NCI-H2107 treated with DMSO at 0.1 percent for 48 hours (cell line): ENCODE measurements at regions not wholly inside any gene's neighbourhood (a gene's known extent, or its start where the extent isn't known, plus 50 kb on each side); places are given as distances from the start of the nearest gene placed in this dataset.

Experiments used
- DNase-seq: peaks from one replicate; lab custom pipeline; 2025; ENCODE audit not compliant: unreplicated experiment; lab: John Stamatoyannopoulos, UW

DNA sequence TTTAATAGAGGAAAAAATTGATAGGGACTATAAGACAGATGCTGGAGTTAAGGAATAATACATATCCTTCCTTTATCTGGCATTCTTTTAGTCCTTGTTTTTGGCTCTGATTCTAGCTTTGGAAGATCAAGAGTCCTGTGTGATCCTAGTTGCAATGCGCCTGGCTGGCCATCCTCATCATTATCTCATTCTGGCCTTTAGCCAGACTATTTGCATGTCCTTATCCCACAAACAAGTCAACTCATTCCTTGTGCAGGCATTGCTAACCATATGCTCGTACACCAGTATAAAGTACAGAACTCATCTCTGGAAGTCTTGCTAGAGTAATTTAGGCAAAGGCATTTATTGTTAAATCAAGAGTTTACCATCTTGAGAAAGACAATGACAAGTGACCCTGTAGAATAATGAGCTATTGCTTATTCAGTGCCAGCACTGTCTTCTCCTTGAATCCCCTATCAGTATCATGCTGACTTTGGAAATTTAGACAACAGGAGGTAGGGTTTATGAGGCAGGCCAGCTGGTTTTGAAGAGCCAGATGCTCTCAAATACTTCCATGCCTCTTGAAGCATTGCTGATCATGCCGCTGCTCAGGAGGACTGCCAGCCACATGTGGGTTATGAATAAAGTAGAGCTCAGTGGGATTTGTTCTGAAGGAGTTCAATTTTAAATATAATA, 1730.3 kb upstream of the TENM3 start:
- no peak for DNase-seq

DNA sequence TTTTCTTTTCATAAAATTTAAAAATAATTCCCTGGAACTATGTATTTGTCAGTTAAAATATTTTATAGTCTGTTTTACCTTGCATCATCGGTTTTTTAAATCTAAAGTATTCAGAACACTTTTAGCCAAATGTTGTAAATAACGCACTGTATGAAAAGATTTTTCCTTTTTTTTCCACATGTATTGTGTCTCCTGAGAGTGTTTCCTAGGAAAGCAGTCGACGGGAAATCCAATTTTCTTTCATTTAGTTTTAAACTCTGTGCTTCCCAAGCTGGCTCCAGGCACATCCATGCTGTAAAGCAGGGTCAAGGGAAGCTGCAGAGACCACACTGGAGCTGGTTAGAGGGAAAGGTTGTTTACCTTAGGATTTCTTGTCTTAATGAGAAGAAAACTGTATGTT, 1724.3 kb upstream of the TENM3 start:
- no peak for DNase-seq

DNA sequence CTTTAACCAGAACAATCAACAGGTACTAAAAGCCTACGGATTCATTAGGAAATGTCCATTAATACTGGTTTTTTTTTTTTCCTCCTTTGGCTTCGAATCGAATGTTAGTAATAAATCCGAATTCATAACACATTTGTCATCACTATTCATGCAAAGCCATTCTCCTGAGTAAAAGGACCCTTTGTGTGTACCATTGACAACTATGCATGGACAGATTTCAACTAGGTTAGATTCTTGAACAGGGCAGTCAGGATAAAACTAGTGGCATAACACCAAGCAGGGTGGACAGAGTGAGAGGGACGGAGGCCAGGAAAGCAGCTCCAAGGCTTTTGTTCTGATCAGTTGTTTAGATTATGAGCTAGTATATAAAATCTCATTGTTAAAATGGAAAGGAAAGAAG, 1722.0 kb upstream of the TENM3 start:
- no peak for DNase-seq

DNA sequence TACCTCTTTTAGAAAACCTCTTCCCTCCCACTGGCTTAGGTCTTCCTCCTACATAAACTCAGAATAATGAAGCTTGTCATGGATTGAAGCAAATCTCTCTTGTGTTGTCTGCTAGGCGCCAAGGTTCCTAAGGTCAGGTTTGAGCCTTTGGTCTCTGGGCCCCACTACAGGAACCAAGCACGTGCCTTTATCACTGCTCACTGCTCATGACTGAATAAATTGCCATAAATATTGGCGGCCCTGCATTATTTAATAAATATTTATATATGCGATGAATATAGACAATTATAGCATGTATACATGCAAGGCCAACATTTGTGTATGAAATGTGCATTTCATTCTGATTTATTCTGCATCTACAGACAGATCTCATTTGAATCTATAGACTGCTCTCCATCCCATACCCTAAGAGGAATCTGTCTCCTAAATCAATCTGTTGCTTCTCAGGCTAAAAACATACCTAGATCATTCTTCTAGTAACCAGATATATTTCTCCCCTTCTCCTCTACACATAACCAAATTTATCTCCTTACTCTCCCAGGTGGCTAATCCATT, 1717.6 kb upstream of the TENM3 start:
- DNase-seq: no peak

DNA sequence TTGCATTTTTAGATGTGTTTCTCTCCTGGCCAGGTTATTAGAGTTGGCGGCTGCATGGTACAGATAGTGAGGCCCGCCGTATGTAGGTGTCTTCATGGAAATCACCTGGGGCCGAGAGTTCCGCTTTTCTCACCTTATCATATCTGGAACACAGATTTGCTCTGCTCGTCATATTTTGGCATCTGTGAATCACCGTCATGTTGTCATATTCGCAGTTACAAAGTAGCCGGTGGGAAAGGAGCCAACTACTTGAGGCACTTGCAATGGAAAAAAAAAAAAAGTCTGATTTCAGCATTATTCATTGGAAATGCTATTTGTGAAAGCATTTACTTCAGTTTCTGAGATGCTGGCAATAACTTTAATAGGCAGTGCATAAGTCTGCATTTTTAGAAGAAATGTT, 1715.2 kb upstream of the TENM3 start:
- no peak for DNase-seq

DNA sequence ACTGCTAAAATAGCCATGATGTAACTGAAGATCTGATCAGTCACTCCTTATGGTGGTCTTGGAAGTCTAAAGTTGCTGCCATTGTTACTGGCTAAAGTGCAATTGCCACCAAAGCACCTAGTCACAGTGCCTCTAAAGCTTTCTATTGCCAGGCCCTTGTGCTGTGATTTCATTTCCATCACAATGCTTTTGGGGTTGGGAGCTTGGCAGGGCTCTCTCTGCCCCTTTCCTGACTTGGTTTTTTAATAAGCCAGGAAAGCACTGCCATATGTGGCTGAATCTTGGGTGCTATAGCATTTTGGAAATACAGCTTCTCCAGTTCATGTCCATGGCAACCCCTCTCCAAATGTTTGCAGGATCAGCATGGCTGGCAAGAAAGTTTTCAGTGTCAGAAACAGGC, 1712.4 kb upstream of the TENM3 start:
- no peak for DNase-seq

DNA sequence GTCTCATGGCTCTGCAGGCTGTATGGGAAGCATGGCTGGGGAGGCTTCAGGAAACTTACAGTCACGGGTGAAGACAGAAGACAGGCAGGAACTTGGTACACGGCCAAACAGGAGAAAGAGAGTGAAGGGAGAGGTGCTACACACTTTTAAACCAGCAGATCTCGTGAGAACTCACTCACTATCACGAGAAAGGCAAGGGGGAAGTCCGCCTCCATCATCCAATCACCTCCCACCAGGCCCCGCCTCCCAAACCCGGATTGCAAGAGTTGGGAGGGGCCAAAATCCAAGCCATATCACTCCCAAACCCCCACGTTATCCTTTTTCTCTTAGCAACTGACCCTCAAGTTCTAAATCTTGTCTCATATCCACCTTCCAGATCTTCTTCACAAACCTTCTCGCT, 1710.5 kb upstream of the TENM3 start:
- DNase-seq: no peak

DNA sequence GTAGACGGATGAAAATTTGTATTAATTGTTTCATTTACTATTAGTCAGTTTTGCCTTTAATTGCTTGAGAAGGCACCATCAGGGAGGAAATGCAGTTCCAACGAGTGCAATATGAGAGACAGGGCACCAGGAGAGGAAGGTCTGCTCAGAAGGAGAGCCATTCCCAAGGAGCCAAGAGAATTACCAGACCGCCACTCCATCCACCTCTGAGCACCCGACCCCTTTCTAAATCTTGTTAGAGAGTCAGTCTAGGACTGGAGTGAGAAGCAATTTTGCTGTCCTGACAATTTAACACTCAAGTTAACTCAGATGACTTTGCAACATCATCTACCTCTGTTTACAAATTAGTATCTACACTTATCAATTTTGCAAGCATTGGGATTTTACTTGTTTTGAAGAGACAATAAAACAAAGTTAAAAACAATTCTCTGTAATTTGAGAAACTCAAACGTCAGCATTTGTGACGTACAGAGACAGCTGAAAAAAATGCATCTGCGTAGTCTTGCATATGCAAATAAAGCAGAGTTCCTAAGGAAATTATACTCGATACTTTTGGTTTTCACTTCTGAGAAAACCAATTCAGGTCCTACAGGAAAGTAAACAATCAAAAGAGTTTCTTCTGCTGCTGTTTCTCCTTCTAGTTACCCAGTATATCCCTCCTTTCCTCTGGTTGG, 1704.7 kb upstream of the TENM3 start:
- DNase-seq: no peak

DNA sequence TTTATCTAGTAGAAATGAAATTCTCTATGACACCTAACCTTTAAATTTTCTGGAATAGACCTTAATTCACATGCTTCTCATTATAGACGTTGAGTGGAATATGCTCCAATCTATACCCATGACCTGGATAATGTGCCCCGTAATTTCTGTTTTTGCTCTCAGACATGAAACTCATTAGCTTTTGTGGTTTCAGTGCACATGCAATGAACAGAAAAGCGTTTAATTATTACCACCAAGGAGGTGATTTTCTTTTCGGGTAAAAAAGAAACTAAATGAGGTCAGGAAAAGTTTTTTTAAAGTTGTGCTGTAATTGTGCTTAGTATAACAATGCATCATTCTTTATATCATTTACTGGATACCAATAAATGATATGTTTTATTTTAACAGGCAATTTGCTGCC, 1703.9 kb upstream of the TENM3 start:
- DNase-seq: no peak

DNA sequence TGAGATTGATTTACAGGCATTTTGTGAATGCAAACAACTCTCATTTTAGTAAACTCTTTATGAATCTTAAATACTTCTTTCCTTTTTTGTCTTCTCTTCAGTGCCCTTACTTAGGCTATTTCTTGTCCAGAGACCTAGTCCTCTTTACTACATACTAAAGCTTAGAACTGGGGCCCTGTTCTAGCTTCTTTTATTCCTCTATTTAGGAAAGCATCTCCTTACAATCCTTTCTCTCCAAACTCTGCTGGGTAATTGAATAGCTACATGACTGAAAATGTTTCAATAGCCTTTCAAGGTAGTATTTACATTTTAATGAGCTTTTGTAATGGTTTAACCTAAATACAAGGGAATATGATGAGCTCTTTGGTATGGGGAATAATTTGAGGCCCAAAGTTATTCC, 1701.5 kb upstream of the TENM3 start:
- DNase-seq: no peak

DNA sequence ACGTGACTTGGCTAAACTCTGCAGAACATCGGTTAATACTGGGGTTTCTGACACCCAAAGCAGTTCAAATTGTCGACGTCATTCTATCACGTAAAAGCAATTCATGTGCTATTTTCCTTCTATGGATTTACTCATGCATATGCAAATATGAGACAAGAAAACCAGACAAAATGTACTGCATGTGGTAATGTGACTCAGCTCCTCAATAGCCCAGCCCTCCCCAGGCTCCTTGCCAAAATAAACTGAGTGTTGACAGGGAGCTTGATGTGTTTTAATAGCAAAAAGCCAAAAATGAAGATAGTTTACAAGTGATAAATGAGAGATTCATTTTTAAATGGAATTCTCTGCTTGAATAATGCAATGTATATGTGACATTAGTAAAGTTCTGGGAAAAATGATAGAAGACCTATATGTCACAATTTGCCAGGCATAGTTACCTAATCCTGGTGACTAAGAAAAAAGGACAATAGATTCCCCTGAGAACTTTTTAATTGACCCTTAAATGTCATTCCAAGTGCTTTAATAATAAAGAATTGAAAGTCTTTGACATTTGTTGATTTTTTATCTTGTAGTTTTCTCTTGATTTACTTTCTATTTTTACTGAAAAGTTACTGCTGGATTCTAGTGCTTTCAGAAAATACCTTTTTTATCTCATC, 1700.6 kb upstream of the TENM3 start:
- peak; percentile 4 for DNase-seq

DNA sequence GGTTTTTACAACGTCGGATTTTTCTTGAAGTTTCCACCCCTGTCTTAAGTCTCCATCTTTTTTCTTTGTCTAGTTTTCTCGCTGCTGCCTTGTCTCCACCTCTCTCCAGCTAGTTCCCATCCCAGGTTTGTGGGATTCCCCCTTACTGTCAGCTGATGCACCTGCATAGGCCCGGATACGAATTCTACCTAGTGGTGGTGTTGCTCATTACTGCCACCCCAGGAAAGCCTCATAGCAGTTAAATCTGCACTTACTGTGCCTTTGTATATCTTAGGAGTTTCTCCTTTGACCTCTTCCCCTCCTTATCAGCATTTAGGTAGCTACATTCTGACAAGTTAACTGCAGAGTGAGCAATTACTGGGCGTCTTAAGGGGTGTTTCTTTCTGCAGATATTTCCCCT, 1693.1 kb upstream of the TENM3 start:
- no peak for DNase-seq

DNA sequence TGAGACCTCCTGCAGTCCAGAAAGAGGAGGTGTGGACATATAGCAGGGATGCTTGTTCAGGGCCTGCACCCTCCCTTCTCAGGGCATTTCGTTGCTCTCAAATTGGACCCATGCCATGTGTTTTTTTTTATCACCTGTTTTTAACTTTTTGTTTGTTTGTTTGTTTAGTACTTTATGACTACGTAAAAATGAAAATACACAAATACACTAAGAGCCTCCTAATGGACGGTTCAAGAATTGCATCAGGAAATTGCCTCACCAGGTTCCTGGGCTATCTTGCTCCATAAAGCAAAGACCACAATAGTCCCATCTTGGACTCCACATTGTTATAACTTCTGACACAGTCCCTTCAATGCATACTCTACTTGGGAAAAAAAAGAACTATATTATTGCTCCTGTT, 1685.9 kb upstream of the TENM3 start:
- DNase-seq: no peak

DNA sequence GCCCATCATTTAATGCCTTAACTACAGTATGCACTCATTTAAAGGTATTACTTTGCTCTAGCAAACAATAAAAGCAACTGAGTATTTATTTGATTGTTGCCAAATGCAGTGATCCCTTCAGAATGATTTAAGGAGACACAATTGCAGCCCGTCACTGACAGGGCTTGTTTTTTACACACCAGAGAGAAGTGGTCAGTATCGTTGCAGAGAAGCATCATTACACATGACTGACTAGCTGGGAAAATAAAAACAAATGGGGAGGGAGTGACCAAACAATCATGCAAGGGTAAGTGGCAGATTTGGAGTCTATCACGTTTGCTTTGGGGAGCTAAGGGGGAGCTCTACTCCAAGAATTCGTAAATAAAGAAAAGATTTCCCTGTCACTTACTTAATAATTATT, 1685.3 kb upstream of the TENM3 start:
- no peak for DNase-seq

DNA sequence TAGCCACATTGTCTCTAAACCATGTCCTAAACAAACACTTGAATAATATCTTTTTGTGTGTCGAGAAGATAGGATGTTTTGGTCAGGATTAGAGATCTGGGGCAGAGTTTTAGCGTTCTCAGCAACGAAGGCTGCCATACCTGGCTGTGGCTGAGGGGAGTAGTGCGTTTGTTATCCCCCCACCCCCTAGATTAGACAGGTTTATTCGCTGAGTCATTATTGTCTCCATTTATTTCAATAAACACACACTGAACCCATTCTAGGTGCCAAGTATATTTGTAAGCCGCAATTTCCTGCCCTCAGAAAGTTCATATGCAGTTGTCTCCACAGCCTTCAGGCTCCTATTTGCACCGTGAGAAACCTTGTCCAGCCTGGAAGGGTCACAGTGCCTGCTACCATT, 1684.8 kb upstream of the TENM3 start:
- DNase-seq: no peak

DNA sequence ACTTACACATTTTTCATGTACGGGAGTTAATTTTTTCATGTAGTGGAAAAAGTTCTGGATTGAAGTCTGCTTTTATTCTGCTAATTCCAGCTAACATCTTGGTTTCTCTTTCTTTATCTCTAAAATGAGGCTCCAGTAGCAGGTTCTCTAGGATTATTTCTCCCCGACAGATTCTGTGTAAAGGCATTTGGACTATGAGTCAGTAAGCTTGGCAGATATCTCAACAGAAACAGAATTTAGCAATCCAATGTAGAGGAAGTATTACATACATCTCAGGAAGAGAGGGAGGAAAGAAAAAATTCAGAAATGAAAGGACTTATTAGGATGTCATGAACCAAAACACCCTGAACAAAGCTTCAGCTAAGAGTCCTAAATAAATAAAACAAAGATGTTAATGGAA, 1682.3 kb upstream of the TENM3 start:
- no peak for DNase-seq

DNA sequence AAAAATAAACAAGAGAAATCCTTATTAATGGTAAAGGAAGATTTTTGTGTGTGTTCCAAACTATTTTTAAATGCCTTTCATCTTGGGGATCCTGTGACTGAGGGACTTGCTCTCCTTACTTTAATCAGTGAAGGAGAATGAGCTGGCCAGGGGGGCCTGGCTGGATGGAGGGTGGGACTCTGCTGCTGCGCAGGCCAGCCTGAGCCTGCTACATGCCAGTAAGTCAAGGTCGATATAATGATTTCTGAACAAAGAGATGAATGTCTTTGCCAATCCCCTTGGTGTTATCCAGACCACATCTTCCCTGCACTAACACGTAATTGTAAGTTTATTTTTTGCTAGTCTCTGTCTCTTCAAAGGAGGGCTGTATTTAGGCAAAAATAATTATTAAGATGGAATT, 1679.2 kb upstream of the TENM3 start:
- DNase-seq: no peak

DNA sequence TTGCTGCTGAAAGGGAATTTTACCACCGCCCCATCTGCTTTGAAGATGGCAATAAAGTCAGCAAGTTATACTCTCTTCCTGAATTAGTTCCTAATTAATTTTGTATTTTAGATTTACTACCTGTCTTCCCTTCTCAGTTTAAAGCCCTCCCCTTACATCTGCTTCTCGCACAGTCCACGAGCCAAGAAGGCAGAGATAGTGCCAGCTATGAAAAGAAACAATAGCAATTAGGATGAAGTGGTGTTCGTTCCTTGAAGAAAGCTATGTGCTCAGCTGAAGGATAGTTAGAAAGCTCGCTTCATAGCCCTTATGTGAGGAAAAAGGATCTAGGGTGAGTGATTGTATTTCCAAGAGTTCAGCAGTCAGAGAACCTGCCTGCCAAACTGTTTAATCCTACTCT, 1678.8 kb upstream of the TENM3 start:
- no peak for DNase-seq

DNA sequence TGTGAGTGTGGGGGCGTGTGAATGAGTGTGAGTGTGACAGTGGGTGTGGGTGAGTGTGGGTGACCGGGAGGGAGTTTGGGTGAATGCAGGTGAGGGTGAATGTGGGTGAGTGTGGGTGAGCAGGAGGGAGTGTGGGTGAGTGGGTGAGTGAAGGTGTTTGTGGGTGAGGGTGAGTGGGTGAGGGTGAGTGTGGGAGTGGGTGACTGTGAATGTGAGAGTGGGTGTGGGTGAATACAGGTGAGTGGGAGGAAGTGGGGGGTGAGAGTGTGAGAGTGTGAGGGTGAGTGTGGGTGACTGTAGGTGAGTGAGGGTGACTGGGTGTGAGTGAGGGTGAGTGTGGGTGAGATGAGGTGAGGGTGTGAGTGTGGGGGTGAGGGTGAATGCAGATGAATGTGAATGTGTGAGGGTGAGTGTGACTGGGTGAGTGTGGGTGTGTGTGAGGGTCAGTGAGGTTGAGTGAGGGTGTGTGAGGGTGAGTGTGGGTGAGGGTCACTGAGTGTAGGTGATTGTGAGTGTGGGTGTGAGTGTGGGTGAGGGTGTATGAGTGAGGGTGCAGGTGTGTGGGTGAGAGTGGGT, 1677.3 kb upstream of the TENM3 start:
- DNase-seq: no peak

DNA sequence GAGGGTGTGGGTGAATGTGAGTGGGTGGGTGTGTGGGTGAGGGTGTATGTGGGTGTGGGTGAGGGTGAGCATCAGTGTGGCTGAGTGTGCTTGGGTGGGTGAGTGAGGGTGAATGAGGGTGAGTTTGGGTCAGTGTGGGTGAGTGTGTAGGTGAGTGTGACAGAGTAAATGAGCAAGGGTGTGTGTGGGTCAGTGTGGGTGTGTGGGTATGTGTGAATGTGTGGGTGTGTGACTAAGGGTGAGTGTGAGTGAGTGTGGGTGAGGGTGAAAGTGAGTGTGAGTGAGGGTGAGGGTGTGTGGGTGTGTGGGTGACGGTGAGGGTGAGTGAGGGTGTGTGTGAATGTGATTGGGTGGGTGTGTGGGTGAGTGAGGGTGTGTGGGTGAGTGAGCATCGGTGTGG, 1676.7 kb upstream of the TENM3 start:
- DNase-seq: no peak

DNA sequence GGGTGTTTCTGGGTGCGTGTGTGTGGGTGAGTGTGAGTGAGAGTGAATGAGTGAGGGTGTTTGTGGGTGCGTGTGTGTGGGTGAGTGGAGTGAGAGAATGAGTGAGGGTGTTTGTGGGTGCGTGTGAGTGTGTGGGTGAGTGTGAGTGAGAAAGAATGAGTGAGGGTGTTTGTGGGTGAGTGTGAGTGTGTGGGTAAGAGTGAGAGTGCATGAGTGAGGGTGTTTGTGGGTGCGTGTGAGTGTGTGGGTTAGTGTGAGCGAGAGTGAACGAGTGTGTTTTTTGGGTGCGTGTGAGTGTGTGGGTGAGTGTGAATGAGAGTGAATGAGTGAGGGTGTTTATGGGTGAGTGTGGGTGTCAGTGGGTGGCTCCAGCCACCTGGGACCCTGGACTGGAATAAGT, 1676.1 kb upstream of the TENM3 start:
- DNase-seq: no peak

DNA sequence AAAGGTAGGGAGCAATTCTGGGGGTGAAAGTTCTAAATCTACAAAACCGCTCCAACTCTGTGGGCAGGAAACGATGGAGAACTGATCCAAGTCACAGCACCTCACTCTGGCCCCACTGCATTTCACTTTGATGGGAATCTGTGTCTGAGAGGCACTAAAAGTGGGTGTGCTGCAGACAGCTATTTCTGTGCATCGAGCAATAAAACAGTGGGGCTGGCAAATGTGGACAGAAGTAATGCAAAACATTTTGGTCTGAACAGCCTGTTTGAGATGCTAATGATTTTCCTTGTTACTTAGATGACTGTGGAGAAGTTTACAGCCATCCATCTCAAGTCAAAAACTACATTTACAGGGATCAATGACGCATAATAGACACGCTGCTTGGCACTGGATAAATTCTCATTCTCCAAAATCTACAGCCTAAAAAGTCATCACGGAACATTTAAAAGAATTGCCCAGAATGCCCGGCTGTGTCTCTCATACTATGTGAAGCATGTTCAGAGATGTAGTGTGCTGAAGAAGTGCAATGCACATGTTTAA, 1671.6 kb upstream of the TENM3 start:
- no peak for DNase-seq
